ENCODE measurements at regions not wholly inside any gene's neighbourhood (a gene's known extent, or its start where the extent isn't known, plus 50 kb on each side); places are given as distances from the start of the nearest gene placed in this dataset.
"Not testable (repeated sequence)": the region's sequence is repeated elsewhere in the genome, so short reads cannot be mapped to it uniquely, and the experiment has no call there.

DNA sequence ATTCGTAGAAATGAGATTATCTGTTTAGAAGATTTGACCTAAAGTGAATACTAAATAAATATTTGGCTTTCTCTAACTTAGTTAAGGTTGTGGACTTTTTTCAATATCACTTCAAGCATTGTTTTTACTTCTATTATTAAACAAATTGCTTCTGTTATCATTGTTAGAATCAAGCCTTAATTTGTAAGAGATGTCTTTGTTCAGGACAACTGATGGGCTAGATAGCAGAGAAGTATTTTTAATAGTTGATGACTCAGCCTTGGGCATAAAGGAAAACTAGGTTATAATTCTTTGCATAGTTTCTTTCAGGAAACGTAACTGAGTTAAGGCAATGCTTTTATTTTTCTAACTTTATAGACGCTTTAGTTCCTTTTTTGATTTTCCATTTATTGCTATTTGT lies 128.8 kb upstream of the SMIM30 start:
- DNase-seq (ENCODE audit: low read depth, low spot score) = no peak

DNA sequence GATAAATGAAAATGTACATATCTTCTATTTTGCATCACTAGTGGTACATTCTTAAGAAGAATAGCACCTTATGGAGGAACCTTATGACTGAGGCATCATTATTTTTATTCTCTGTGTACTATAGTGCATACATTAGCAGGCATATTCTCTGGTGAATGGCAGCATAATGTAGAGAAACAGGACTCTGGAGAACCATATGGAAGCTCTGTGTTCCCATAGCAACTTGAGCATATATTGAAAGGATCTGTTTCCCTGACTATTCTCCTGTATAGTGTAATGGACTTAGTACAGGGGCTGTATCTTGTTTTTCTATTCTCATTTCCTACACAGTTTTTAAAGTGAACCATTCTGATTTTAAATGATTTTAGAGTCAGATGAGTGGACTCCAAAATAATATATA lies 128.4 kb upstream of the SMIM30 start:
- no peak for DNase-seq (ENCODE audit: low read depth, low spot score)

DNA sequence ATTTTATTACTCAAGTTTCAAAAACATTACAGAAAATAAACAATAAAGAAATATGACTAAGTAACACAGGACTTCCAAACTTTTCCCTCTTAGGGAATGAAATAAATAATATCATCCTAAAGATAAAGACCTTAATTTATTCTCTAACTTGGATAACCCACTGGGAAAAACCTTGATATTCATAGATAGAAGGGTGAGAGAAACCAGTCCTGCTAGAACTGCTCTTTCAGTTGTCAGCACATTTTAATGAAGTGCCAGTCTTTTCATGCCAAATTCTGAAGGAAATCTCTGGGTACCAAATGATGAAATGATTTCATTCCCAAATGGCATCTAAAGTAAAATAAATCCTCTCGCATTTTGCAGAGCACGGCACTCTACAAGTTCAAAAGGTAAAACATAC lies 114.5 kb upstream of the SMIM30 start:
- no peak for DNase-seq (ENCODE audit: low read depth, low spot score)

DNA sequence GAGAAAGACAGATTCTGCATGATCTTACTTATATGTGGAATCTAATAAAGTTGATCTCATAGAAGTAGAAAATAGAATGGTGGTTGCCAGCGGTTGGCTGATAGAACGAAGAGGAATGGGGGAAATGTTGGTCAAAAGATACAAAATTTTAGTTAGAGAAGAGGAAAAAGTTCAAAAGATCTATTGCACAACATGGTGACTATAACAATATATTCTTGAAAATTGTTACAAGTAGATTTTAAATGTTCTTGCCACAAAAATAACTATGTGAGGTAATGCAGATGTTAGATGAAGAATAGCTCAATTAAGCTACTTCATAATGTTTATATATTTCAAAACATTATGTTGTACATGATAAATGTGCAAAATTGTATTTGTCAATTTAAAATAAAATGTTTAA lies 112.3 kb upstream of the SMIM30 start:
- no peak for DNase-seq (ENCODE audit: low read depth, low spot score)

DNA sequence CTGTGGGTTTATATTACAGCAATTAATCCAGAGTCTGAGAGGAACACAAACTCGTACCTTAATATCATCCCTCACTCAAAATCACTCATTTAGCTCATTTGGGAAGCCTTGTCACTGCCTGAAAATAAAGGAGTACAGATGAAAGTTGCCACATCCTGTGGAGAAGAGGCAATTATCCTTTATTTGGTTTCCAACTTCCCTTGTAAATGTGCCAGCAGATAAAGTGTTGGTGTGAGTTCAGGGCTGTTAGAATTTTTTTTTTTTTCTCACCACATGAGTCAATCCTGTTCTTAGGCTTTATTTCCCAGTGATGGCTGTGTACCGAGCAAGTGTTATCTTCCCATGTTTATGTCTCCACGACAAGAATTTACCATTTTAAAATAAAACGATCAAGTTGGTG lies 99.0 kb upstream of the SMIM30 start:
- DNase-seq (ENCODE audit: low read depth, low spot score) = no peak

DNA sequence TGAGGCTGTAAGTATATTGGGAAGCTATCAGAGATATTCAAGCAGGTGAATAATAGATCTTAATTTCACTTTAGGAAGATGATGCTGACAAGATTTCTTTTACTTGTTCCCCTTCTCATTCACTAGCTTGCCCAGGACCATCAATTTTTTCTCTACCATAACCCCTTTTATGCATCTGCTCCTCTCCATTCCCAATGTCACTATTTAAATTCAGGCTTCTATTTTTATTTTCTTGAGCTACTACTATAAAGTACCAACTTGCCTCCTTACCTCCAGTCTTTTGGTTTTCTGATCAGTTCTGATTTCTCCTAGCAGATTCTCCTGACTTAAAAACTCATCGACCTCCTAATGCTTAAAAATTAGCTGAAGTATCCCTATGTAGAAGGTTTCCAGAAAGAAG lies 97.7 kb upstream of the SMIM30 start:
- no peak for DNase-seq (ENCODE audit: low read depth, low spot score)

DNA sequence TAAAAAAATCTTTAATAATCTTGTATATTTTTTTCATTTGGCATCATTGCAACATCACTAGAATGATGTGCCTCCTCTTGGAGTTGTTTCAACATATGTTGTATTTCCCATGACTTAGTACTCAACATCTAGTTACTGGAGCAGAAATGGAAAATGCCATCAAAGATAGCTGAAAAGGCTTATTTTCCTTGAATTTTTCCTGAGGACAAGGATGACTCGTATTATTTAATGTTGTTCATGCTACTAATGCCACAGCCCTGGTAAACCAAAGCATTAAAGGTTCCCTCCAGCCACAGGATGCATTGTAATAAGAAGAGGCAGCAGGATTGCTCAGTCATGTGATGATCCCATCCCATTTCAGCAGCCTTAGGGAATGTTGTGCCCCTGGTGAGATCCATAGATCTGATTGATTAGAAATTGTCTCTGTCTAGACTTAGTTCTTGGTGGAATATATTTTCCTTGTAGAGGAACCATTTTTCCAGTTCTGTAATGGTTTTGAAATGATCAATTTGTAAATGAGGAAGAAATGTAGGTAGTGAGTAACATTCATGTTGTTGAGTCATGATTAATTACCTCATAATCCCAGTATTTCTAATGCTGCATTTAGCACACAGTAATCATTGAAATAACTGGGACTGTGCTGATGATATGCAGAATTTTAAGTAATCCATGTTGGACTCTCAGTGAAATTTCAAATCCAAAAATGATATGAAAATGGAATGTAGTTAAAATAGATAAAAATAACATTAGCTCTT lies 91.3 kb upstream of the SMIM30 start:
- DNase-seq (ENCODE audit: low read depth, low spot score) = no peak

DNA sequence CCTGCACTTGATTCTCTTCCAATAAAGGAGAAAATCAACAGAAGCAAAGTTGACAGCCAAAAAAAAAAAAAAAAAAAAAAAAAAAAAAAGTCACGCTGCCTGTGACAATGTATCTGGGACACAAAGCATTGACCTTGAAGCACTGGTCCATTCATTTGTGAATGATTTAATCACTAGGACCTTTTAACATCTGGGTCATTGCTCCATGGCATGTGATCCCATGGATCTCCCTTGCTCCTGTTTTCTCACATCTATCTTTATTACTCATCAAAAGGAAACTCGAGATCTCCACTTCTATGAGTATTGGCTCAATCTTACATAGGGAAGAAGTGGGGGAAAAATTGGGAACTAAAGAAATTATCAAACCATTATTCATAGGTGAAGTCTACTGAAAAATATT lies 89.6 kb upstream of the SMIM30 start:
- no peak for DNase-seq (ENCODE audit: low read depth, low spot score)

DNA sequence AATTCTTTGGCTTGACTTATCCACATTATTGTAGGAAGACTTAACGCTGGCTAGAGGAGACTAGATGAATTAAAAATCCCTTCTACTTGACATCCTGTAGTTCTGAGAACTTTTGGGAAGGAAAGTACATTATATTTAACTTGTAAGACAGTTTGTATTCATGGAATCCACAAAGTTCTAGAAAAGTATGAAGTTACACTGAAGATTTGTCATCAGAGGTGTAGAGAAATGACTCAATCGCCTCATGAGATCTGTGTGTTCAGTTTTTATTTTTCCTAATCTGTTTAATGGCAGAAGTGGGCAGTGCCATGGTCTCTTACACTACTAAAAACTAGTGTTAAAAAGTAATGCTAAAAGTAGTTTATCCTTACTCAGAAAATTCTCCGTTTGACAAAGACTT lies 89.1 kb upstream of the SMIM30 start:
- no peak for DNase-seq (ENCODE audit: low read depth, low spot score)

DNA sequence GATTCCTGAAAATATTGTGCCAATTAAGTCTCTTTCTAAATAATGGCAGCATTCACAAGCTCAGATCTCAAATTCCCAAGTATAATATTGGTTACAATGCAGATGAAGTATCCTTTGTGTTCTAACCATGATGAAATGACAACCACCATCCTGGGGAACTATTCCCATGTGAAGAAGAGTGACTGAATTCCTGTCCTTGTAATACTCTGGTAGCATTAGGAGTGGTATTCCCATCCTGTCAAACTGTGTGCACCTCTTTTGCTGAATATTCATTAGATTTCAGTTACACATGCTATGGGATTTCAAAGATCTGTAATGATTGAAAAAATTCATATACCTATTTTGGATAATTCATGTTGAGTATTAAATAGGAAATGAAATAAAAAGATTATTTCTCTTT lies 86.1 kb upstream of the SMIM30 start:
- no peak for DNase-seq (ENCODE audit: low read depth, low spot score)

DNA sequence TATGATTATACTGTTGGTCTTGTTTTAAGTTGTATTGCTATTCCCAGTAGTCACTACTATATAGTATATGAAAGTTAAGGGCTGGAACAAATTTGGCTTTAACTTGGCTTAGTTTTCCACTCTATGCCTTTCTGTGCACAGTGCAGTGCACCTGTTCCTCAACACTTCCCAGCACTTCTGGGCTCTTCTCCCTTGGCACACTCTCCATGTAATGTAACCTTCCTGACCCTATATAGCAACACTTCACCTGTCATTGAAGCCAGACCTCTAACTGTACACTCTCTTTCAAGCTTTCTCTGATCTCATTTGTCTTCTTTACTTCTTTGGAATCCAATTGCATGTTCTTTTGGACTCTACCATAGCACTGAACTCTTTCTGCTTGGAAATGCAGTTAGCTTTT lies 83.9 kb upstream of the SMIM30 start:
- DNase-seq (ENCODE audit: low read depth, low spot score) = no peak

DNA sequence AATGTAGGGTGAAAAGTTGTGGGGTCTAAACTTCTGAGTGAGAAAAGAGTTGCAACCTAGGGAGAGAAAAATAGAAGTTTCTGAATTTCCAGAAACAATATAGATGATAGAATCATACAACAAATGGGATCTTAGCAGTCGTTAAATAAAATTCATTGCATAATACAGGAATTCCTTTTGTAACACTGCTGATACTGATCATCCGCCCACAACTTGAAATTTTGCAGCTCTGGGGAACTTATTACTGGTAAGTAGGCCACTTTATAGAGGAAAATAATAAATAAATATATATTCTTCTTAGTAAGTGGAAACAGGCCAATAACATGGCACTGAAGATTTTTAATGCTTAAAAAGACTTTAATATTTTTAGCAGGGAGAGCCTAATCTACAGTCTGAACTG lies 81.9 kb upstream of the SMIM30 start:
- DNase-seq (ENCODE audit: low read depth, low spot score) = no peak

DNA sequence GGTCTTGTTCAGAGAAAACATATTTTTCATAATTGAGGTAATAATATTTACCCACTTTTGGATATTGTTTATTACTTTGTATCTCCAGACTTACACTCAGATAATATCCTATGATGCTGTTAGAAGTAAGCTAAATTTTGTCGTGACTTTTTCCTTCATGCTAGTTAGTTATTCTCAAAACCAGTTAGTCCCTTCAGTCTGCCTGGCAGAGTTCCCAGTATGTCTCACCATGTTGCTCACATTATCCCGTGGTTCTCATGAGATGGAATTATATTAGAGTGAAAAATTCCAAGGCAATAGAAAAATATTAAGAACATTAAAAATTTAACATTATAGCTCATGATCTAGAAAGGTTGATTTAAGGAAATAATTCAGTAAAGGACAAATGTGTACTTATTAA lies 81.5 kb upstream of the SMIM30 start:
- DNase-seq (ENCODE audit: low read depth, low spot score) = no peak

DNA sequence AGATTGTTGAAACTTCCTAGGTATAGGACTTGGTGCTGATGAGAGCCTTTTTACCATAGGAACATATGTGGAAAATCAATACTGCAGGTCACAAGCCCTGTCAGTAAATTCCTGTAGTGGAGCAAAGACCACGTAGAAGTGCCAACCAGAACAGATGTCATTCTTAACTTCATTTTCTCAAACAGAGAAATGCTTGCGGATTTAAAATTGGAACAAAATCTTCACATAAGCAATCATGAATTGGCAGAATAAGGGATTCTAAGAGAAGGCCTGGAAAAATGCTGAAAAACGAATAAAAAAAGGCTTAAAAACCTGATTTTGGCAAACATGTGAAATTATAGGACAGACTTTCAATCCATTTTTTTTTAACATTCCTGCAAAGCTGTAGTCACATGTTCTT lies 80.8 kb upstream of the SMIM30 start:
- no peak for DNase-seq (ENCODE audit: low read depth, low spot score)

DNA sequence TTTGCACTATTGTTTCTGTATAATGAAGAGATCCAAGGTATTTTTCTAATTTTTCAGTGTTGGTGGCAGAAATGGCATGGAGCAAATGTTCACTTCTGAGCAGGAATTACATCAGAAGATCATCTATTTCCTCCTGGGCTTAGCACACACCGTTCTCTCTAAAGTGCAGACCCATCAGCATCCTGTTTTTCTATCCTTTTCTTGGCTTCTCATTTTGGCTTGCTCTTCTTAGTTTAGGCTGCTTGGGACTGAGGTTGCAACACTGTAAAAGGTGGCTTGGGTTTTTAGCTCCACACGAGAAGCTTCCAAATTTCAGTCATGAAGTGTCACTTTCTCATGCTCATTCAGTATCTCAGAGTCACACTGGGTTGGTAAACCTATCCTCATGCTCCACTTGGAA lies 79.9 kb upstream of the SMIM30 start:
- no peak for DNase-seq (ENCODE audit: low read depth, low spot score)

DNA sequence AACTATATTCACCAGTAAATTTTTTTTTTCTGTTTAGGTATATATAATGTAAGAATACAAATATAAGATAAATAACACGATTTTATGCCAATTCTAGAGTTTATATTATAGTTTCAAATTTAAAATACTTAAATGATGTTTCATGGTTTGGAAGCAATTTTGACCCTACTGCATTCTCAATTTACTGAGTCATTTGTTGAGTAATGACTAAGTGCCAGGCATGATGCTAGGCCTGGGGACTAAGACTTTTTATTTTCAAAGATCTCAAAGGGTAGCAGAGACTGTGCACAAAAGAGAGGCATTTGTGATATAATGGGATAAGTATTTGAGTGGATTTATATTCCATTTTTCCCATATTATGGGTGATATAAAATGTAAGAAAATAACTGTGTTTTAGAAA lies 78.9 kb upstream of the SMIM30 start:
- peak; percentile 20 for DNase-seq (ENCODE audit: low read depth, low spot score)

DNA sequence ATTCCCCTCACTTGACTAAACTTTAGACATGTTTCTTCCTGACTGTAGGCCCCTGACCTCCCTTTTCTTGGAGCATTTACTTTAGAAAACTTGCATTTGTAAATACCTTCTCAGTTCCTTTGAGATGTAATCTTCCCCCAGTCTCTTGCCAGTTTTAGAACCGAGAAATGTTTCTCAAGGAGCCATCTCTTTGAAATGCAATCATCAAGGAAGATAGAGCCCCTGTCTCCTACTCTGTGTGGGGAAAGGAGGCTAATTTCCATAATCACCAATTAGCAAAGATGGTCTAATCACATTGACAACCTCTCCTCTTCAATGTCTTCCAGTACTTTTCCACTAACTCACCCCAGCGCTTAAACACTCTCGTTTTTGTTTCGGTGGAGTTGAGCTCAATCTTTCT lies 70.0 kb upstream of the SMIM30 start:
- no peak for DNase-seq (ENCODE audit: low read depth, low spot score)

DNA sequence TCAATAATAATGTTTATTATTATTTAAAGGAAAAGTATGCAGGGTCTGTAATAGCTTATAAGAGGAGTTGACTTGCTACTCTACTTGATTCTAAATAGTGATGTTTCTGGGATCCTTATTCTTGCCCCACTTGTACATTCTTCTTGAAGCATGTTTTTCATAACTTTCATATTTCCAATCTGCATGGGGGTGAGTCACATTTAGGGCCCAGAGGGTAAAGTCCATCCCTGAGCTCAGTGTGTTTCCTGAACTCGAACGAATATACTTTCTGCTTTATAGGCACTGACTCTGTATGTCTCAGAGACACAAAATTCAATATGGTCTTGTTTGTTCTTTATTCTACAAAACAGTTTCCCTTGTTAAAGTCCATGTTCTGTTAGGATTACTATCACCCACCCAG lies 61.0 kb upstream of the SMIM30 start:
- no peak for DNase-seq (ENCODE audit: low read depth, low spot score)

DNA sequence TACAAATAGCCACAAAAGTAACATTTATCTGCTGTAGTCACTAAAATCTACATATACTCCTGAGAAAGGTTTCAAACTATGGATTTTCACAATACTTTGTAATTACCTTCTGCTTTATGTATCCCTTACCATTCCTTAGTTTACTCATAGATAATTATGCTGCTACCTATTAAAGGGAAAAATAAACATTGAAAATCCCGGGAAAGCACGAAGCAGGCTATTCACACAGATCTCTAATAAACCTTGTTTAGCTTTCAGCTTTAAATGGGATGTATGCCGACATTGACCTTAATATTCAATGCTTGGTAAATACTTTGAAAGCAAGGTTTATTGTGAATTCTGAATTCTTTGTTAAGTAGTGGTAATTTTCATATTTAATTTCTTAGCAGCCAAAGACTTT lies 58.5 kb upstream of the SMIM30 start:
- DNase-seq (ENCODE audit: low read depth, low spot score) = no peak

DNA sequence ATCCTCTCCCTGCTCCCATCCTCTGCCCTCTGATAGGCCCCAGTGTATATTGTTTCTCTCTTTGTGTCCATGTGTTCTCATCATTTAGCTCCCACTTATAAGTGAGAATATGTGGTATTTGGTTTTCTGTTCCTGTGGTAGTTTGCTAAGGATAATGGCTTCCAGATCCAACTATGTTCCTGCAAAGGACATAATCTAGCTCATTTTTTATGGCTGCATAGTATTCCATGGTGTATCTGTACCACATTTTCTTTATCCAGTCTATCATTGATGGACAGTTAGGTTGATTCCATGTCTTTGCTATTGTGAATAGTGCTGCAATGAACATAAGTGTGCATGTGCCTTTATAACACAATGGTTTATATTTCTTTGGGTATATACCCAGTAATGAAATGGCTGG lies 57.8 kb upstream of the SMIM30 start:
- not testable (repeated sequence) for DNase-seq (ENCODE audit: low read depth, low spot score)

DNA sequence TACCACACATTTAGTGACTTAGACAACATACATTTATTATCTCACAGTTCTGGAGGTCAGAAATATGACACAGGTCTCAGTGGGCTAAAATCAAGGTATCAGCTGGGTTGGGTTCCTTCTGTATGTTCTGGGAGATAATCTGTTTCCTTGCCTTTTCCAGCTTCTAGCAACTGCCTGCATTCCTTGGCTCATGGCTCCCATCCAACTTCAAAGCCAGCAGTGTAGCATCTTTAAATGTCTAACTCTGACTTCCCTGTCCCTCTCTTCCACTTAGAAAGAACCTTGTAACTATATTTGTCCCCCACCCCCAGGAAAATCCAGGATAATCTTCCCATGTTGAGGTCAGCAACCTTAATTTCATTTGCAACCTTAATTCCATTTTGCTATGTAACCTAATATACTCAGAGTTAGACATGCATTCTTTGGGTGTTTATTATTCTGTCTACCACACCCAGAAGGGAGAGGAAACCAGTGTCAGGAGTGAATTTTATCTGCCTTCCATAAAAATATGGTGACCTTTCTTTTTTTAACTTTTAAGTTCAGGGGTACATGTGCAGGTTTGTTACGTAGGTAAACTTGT lies 57.3 kb upstream of the SMIM30 start:
- no peak for DNase-seq (ENCODE audit: low read depth, low spot score)

DNA sequence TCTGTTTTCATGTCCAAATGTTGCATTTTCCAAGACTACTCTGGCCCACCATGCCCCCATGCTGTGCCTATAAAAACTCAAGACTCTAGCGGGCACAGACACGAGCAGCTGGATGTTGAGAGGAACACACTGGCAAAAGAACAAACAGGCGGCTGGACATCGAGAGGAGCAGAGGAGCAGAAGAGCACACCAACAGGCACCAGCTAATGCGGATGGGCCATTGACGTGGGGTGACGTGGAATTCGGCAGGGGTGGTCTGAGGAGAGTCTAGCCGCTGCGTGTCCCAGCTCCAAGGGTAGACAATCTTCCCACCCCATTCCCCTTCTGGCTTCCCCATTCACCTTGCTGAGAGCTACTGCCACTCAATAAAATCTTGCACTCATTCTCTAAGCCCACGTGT lies 54.4 kb upstream of the SMIM30 start:
- DNase-seq (ENCODE audit: low read depth, low spot score) = no peak

DNA sequence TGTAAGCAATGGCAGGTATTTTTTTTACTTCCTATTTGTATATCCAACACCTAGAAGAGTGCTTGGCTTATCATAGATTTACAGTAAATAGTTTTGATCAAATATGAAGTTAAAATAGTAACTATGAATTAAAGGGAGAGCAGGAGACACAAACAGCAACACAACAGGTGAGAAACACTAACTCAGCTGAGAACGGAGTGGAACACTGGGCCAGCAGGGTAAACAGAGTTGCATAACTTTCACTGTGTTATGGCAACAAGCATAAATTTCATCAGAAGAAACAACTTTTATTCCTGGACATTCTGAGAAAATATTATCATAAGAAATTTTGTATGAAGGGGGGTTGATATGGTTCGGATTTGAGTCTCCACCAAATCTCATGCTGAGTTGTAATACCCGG lies 52.2 kb upstream of the SMIM30 start:
- no peak for DNase-seq (ENCODE audit: low read depth, low spot score)
